KMS-11 (cell line): ENCODE measurements at regions not wholly inside any gene's neighbourhood (a gene's known extent, or its start where the extent isn't known, plus 50 kb on each side); places are given as distances from the start of the nearest gene placed in this dataset.

ENCODE experiments used
- H2AFZ ChIP-seq: fragments of 200-600 bp; sonication (generic); 2 replicates; pipeline ENCODE4 v1.6.1; 2016; ENCODE audit warnings: antibody characterized with exemption, mixed run types, low read depth
- H3K27ac ChIP-seq: fragments of 200-600 bp; sonication (generic); 2 replicates; pipeline ENCODE4 v1.6.1; 2016; ENCODE audit warnings: mild to moderate bottlenecking, mixed run types
- H3K27me3 ChIP-seq: fragments of 200-600 bp; sonication (generic); 2 replicates; pipeline ENCODE4 v1.6.1; 2017; ENCODE audit warnings: mild to moderate bottlenecking, low read depth, mixed run types, moderate library complexity; ENCODE audit not compliant: insufficient read depth
- H3K36me3 ChIP-seq: fragments of 200-600 bp; sonication (generic); 2 replicates; pipeline ENCODE4 v1.6.1; 2017; ENCODE audit warnings: mild to moderate bottlenecking, mixed run types; ENCODE audit not compliant: insufficient read depth
- H3K4me1 ChIP-seq: fragments of 200-600 bp; sonication (generic); 2 replicates; pipeline ENCODE4 v1.6.1; 2016; ENCODE audit warnings: mild to moderate bottlenecking, low read depth, mixed run types; ENCODE audit not compliant: poor library complexity, severe bottlenecking
- H3K4me2 ChIP-seq: fragments of 200-600 bp; sonication (generic); 2 replicates; pipeline ENCODE4 v1.7.0; 2016; ENCODE audit warnings: mild to moderate bottlenecking, mixed run types
- H3K4me3 ChIP-seq: fragments of 200-600 bp; sonication (generic); IDR thresholded peaks from 2 replicates; pipeline ENCODE4 v1.6.1; 2017; ENCODE audit warnings: low read depth, low read length, mixed read lengths; ENCODE audit not compliant: insufficient read depth
- H3K79me2 ChIP-seq: fragments of 200-600 bp; sonication (generic); 2 replicates; pipeline ENCODE4 v1.6.1; 2016; ENCODE audit warnings: low read depth, mixed run types; ENCODE audit not compliant: insufficient read depth
- H3K9ac ChIP-seq: fragments of 200-600 bp; sonication (generic); 2 replicates; pipeline ENCODE4 v1.6.1; 2016; ENCODE audit warnings: mild to moderate bottlenecking, mixed run types
- H4K20me1 ChIP-seq: fragments of 200-600 bp; sonication (generic); 2 replicates; pipeline ENCODE4 v1.6.1; 2016; ENCODE audit warnings: mild to moderate bottlenecking, mixed run types; ENCODE audit not compliant: insufficient read depth
- TF ChIP-seq, protein P1 (sequence below): fragments of 200-600 bp; sonication (generic); conservative IDR thresholded peaks from 2 replicates; pipeline ENCODE4 v1.6.1; 2017; ENCODE audit warnings: low read depth, mild to moderate bottlenecking, antibody characterized with exemption, low read length, moderate library complexity, mixed read lengths

DNA sequence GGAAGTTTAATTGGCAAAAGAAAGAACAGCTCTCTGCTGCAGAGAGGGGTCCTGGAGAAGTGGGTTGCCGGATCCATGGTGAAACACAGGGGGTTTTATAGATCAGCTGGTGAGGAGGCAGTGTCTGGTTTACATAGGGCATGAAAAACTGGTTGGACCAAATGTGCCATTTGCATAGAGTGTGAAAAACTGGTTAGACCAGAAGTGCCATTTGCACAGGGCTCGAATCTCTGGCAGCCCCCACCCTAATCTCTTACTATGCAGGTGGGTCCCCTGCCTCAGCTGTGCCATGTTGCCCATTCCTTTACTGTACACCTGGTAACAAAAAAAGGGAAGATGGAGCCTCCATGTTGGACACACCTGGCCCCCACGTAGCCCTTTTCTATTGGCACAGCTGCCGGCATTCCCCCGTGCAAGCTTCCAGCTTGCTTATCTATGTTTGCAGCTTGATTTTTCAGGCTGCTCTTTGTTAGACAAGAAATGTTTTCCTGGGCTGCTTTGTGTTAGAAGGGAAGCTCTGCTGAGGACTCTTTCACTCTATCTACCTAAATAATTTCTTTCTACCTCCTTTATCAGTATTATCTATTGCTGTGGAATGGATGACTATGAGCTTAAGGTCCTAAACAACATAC, 61.1 kb upstream of the TMEM132D start:
- TF ChIP-seq, protein P1, sequence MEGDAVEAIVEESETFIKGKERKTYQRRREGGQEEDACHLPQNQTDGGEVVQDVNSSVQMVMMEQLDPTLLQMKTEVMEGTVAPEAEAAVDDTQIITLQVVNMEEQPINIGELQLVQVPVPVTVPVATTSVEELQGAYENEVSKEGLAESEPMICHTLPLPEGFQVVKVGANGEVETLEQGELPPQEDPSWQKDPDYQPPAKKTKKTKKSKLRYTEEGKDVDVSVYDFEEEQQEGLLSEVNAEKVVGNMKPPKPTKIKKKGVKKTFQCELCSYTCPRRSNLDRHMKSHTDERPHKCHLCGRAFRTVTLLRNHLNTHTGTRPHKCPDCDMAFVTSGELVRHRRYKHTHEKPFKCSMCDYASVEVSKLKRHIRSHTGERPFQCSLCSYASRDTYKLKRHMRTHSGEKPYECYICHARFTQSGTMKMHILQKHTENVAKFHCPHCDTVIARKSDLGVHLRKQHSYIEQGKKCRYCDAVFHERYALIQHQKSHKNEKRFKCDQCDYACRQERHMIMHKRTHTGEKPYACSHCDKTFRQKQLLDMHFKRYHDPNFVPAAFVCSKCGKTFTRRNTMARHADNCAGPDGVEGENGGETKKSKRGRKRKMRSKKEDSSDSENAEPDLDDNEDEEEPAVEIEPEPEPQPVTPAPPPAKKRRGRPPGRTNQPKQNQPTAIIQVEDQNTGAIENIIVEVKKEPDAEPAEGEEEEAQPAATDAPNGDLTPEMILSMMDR, result no peak
- H2AFZ ChIP-seq, result no peak overlapping the region

DNA sequence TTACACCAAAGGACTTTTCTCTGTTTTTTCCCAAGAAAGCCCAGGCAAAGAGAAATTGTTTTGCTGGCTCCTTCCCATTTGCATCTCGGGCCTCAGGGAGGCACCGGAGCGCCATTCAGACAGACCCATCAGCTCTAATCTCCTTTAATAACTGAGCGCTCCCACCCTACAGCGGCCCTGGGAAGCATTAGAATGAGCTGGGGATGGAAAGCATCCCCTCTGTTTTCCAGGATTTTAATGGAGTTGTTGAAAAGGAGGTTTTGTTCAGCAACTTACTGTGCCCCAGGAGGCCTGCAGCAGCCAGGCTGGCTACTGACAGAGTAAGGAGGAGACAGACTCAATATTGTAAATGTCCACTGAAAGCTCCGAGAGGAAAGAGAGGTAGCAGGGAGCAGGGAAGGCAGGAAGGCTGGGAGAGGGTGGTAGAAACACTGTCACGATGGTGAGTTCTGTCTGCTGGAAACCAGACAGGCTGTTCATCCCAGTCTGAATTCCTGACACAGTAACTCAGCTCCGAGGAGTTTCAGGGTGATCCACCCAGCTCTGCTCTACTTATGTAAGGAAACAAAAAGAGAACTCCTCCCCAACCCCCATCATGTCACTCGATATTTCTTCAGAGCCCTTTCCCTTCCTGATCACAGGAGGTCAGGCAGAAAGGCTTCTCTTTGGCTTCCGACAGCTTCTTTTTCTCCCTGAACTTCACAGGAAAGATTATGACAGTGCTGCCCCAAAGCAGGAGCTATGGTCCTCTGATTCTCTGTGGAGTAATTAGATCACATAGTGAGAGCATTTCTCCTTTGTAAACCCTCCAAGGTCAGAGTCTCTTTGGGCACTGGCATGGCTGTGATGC, 62.5 kb upstream of the TMEM132D start:
- Histone ChIP-seq H3K27ac (no peak overlapping the region), H3K27me3 (no peaks in the 10 kb centered on the region), H3K4me1 (no peaks in the 10 kb centered on the region), H4K20me1 (no peaks in the 10 kb centered on the region), H2AFZ (no peak overlapping the region), H3K4me2 (no peak overlapping the region), H3K36me3 (no peaks in the 10 kb centered on the region), H3K4me3 (no peak overlapping the region), H3K79me2 (no peaks in the 10 kb centered on the region), H3K9ac (no peak overlapping the region)
- TF ChIP-seq, protein P1, result no peak

More for the DNA sequence above, 61.1 kb upstream of the TMEM132D start:
- Histone ChIP-seq H3K27me3 (no peaks in the 10 kb centered on the region), H3K9ac (no peak overlapping the region), H3K36me3 (no peaks in the 10 kb centered on the region), H3K27ac (no peak overlapping the region), H3K4me3 (no peak overlapping the region), H3K4me1 (no peaks in the 10 kb centered on the region), H4K20me1 (no peaks in the 10 kb centered on the region), H3K4me2 (no peak overlapping the region), H3K79me2 (no peaks in the 10 kb centered on the region)

DNA sequence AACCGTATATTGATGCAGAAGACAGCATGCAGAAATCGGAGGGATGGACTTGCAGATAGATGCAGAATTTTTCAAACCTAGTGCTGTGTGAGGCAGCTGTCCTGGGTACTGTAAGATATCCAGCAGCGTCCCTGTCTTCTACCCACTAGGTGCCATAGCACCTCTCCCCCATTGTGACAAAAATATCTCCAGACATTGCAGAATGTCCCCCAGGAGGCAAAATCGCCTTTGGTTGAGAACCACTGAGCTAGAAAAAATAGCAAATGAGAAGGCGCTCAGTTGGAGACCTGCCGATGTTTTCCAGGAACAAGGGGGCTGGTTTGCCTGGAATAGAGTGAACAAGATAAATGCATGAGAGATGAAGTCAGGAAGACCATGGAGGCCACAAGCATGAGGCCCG, 67.9 kb upstream of the TMEM132D start:
- Histone ChIP-seq H2AFZ (no peak overlapping the region), H4K20me1 (no peaks in the 10 kb centered on the region), H3K4me3 (no peak overlapping the region), H3K27ac (no peak overlapping the region), H3K36me3 (no peaks in the 10 kb centered on the region), H3K79me2 (no peaks in the 10 kb centered on the region), H3K27me3 (no peaks in the 10 kb centered on the region), H3K4me1 (no peaks in the 10 kb centered on the region), H3K4me2 (no peak overlapping the region), H3K9ac (no peak overlapping the region)
- TF ChIP-seq, protein P1, result no peak

DNA sequence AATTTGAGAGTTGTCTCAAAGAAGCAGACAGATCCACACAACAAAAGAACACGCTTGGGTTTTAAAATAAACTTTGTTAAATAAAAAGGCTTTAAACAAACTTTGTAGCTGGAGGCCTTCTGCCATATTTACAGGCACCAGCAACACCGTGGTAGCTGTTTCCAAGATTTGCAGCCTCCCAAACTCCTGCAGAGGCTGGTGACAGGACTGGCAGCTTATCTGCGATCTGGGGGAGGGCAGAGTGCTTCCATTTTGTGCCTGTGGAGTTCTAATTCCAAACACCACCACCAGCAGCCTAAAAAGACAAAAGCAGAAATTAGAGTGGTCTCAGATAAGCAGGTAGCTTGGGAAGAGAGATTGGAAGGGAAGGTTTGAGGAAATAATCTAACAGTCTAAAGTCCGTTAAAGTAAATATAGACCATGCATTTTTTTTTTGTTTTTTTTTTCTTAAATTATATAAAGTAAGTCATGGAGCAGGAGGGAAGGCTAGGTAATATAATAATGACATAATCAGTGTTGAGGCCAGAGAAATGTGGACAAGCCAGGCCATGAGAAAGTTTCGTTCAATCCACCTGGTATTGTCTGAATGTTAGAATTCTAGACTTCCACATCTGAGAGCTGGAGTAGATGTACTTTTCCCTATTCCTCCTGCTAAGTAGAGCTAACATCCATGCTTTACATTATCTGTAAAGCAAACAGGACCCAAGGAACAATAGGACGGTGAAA, 69.6 kb upstream of the TMEM132D start:
- H3K4me1 ChIP-seq, result no peaks in the 10 kb centered on the region
- TF ChIP-seq, protein P1, result no peak
- no peak overlapping the region for H3K27ac ChIP-seq
- H3K4me3 ChIP-seq, result no peak overlapping the region
- no peak overlapping the region for H2AFZ ChIP-seq
- no peaks in the 10 kb centered on the region for H3K79me2 ChIP-seq
- H4K20me1 ChIP-seq, result no peaks in the 10 kb centered on the region
- no peak overlapping the region for H3K4me2 ChIP-seq
- no peak overlapping the region for H3K9ac ChIP-seq
- no peaks in the 10 kb centered on the region for H3K27me3 ChIP-seq
- no peaks in the 10 kb centered on the region for H3K36me3 ChIP-seq
